Spleen (tissue), 11 donors: ENCODE measurements at regions not wholly inside any gene's neighbourhood (a gene's known extent, or its start where the extent isn't known, plus 50 kb on each side); places are given as distances from the start of the nearest gene placed in this dataset.

Source experiments
- DNase-seq: peaks from one replicate; pipeline ENCODE4 v3.0.0-alpha.2; 2020
- H3K27ac ChIP-seq, 8 donors: fragments of 200-600 bp; sonication (generic) in 7 of 8; 1 replicate in 4 of 8; 2 replicates in 4 of 8; pipeline versions ENCODE4 v1.5.0 to v1.8.0; 2016 to 2021; ENCODE audit warnings: inconsistent platforms in 4 of 8, mild to moderate bottlenecking in 4 of 8, moderate library complexity in 1 of 8
- H3K27me3 ChIP-seq, 7 donors: fragments of 200-600 bp; sonication (generic) in 6 of 7; replicated peaks in 1 of 7; 1 replicate in 4 of 7; 2 replicates in 3 of 7; pipeline versions ENCODE4 v1.5.0 to v1.8.0; 2016 to 2021; ENCODE audit warnings: inconsistent platforms in 3 of 7, mild to moderate bottlenecking in 1 of 7
- H3K36me3 ChIP-seq, 6 donors: fragments of 200-600 bp; sonication (generic) in 5 of 6; 1 replicate in 4 of 6; 2 replicates in 2 of 6; pipeline versions ENCODE4 v1.5.0 to v1.8.0; 2016 to 2021; ENCODE audit warnings: inconsistent platforms in 2 of 6
- H3K4me1 ChIP-seq, 6 donors: fragments of 200-600 bp; sonication (generic) in 5 of 6; 1 replicate in 3 of 6; 2 replicates in 3 of 6; pipeline versions ENCODE4 v1.5.0 to v1.8.0; 2016 to 2021; ENCODE audit warnings: inconsistent platforms in 3 of 6
- H3K4me3 ChIP-seq, 8 donors: fragments of 200-600 bp; sonication (generic) in 7 of 8; 1 replicate in 4 of 8; 2 replicates in 4 of 8; pipeline versions ENCODE4 v1.5.0 to v1.8.0; 2016 to 2021; ENCODE audit warnings: inconsistent platforms in 4 of 8, mild to moderate bottlenecking in 4 of 8, moderate library complexity in 2 of 8
- H3K9me3 ChIP-seq, 8 donors: fragments of 200-600 bp; sonication (generic) in 7 of 8; 1 replicate in 4 of 8; 2 replicates in 4 of 8; pipeline versions ENCODE4 v1.5.0 to v1.8.0; 2016 to 2021; ENCODE audit warnings: inconsistent platforms in 4 of 8
- CTCF ChIP-seq, 11 experiments: fragments of 200-600 bp in 7 of 11; fragments of 450-650 bp in 4 of 11; sonication (generic) in 4 of 11; IDR thresholded peaks in 8 of 11; conservative IDR thresholded peaks in 3 of 11; 1 replicate in 7 of 11; 2 replicates in 4 of 11; pipeline versions ENCODE4 v1.4.0 to v1.8.0; 2016 to 2021; ENCODE audit warnings: antibody characterized with exemption in 11 of 11, inconsistent platforms in 4 of 11, mild to moderate bottlenecking in 1 of 11
- POLR2A ChIP-seq, 3 donors: fragments of 450-650 bp; IDR thresholded peaks; one replicate each; pipeline ENCODE4 v1.5.1; 2017; ENCODE audit warnings: antibody characterized with exemption in 3 of 3, mild to moderate bottlenecking in 1 of 3
- POLR2AphosphoS5 ChIP-seq, 3 donors: sonication (generic); formaldehyde crosslinking; IDR thresholded peaks; one replicate each; pipeline ENCODE4 v1.5.1; 2017; ENCODE audit warnings: antibody characterized with exemption in 3 of 3
- WGBS, 5 donors: extraction: QIAGEN DNeasy Blood & Tissue Kit in 3 of 5; methylation state at CpG; one replicate each; pipeline versions ENCODE4 v1.1.5 to v1.1.7; 2013 to 2018; 5-methylcytosine and 5-hydroxymethylcytosine counted together
- intact Hi-C: fragments of 100-400 bp; cut with DNase I; formaldehyde crosslinking; loops from one replicate; pipeline ENCODE4 v1.15.0; 2023; ENCODE audit warnings: low total_unique reads
- donor health status: healthy with polysubstance abuse.
- donor health status: DM: no; HTN: no; CAD: no; lungs with moderate emphysema.
- donor health status: DM: no; HTN: no; CAD: no.
- donor health status: Bipolar disorder and iron deficiency.
- donor health status: healthy.
- donor health status: DM: no; HTN: no; CAD: no.
- donor health status: DM: yes; HTN: yes; CAD: no.

- Histone ChIP-seq H3K27ac (no peak overlapping the region), H3K9me3 (no peaks in the 10 kb centered on the region), H3K36me3 (no peaks in the 10 kb centered on the region), H3K4me1 (no peaks in the 10 kb centered on the region), H3K4me3 (no peak overlapping the region), H3K27me3 (no peaks in the 10 kb centered on the region)
- TF ChIP-seq POLR2AphosphoS5 (IDR thresholded peaks at IDR 0.05) (no peak), POLR2A (IDR thresholded peaks at IDR 0.05) (no peak), CTCF (IDR thresholded peaks at IDR 0.05 in 8 of 11, conservative IDR thresholded peaks at IDR 0.05 in 3 of 11) (no peak)
- WGBS, 5 donors = 73 to 82% (median 79%) methylated on average over 4 of the region's 4 CpGs
- DNase-seq = no peak
- intact Hi-C loops = no loop called here
Observed at GRCh38 chr17:33494151-33494550, 201.1 kb upstream of the ASIC2 start.

DNA sequence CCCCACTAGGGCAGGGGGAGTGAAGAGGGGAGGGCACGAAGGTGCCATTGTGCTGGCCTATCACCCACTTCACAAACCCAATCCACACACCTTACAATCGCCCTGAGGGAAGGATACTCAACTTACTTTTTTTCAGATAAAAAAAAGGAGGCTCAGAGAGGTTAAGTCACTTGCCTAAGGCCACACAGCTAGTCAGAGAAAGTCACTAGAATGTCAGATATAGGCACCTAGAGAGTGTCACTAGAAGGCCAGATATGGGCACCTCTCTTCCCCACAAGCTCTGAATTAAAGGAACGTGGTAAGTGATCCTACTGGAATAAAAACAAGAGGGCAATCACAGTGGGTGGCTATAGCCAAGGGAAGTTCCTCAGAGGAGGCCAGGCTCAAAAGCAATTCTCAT lies 204.5 kb upstream of the ASIC2 start:
- H3K27ac ChIP-seq = no peak overlapping the region
- intact Hi-C loops = no loop called here
- H3K9me3 ChIP-seq = no peaks in the 10 kb centered on the region
- 49 to 76% (median 59%) methylated on average over 3 of the region's 3 CpGs for WGBS, 5 donors
- no peak for DNase-seq
- H3K27me3 ChIP-seq = no peaks in the 10 kb centered on the region
- no peak overlapping the region for H3K4me3 ChIP-seq
- H3K36me3 ChIP-seq = no peaks in the 10 kb centered on the region
- no peaks in the 10 kb centered on the region for H3K4me1 ChIP-seq
- TF ChIP-seq POLR2AphosphoS5 (IDR thresholded peaks at IDR 0.05) = no peak
- TF ChIP-seq POLR2A (IDR thresholded peaks at IDR 0.05) = no peak
- no peak for TF ChIP-seq CTCF (IDR thresholded peaks at IDR 0.05 in 8 of 11, conservative IDR thresholded peaks at IDR 0.05 in 3 of 11)

GRCh38 chr17:33498069-33498468 lies 205.0 kb upstream of the ASIC2 start:
- intact Hi-C loops = no loop called here
- 55 to 76% (median 68%) methylated on average over 6 of the region's 6 CpGs for WGBS, 5 donors

GRCh38 chr17:33499040-33499439 lies 205.9 kb upstream of the ASIC2 start:
- Histone ChIP-seq H3K27me3 (peaks cover 0 to under 1% (median 0%) of the 10 kb centered on the region in 7 donors), H3K4me1 (no peaks in the 10 kb centered on the region), H3K36me3 (no peaks in the 10 kb centered on the region), H3K27ac (no peak overlapping the region), H3K9me3 (no peaks in the 10 kb centered on the region), H3K4me3 (no peak overlapping the region)
- TF ChIP-seq POLR2A (IDR thresholded peaks at IDR 0.05) = no peak
- TF ChIP-seq CTCF (IDR thresholded peaks at IDR 0.05 in 8 of 11, conservative IDR thresholded peaks at IDR 0.05 in 3 of 11) = no peak
- no peak for TF ChIP-seq POLR2AphosphoS5 (IDR thresholded peaks at IDR 0.05)
- DNase-seq = no peak
- intact Hi-C loops = no loop called here

More at GRCh38 chr17:33498069-33498468, 205.0 kb upstream of the ASIC2 start:
- Histone ChIP-seq H3K4me3 (no peak overlapping the region), H3K27ac (no peak overlapping the region), H3K9me3 (no peaks in the 10 kb centered on the region), H3K4me1 (no peaks in the 10 kb centered on the region), H3K36me3 (no peaks in the 10 kb centered on the region), H3K27me3 (no peaks in the 10 kb centered on the region)
- TF ChIP-seq CTCF (IDR thresholded peaks at IDR 0.05 in 8 of 11, conservative IDR thresholded peaks at IDR 0.05 in 3 of 11) = no peak
- TF ChIP-seq POLR2AphosphoS5 (IDR thresholded peaks at IDR 0.05) = no peak
- no peak for TF ChIP-seq POLR2A (IDR thresholded peaks at IDR 0.05)
- no peak for DNase-seq
